ENCODE measurements at regions not wholly inside any gene's neighbourhood (a gene's known extent, or its start where the extent isn't known, plus 50 kb on each side); places are given as distances from the start of the nearest gene placed in this dataset.
"Not testable (repeated sequence)": the region's sequence is repeated elsewhere in the genome, so short reads cannot be mapped to it uniquely, and the experiment has no call there.

GRCh38 chrX:10965174-10965798 is 145.8 kb upstream of the HCCS start:
- no peak for DNase-seq (ENCODE audit: low read depth in 2 of 2)

GRCh38 chrX:10966057-10966456 is 145.1 kb upstream of the HCCS start:
- no peak for DNase-seq (ENCODE audit: low read depth in 2 of 2)

- DNase-seq (ENCODE audit: low read depth in 2 of 2) = no peak
Measured at GRCh38 chrX:10971176-10971575, 140.0 kb upstream of the HCCS start.

GRCh38 chrX:10971759-10972158 is 139.4 kb upstream of the HCCS start:
- DNase-seq (ENCODE audit: low read depth in 2 of 2) = no peak

GRCh38 chrX:10972706-10973105 is 138.4 kb upstream of the HCCS start:
- no peak for DNase-seq (ENCODE audit: low read depth in 2 of 2)

GRCh38 chrX:10974920-10975319 is 136.2 kb upstream of the HCCS start:
- DNase-seq (ENCODE audit: low read depth in 2 of 2) = no peak

- DNase-seq (ENCODE audit: low read depth in 2 of 2) = no peak
Measured at GRCh38 chrX:10979956-10980355, 131.2 kb upstream of the HCCS start.

GRCh38 chrX:10981506-10981905 is 129.6 kb upstream of the HCCS start:
- no peak for DNase-seq (ENCODE audit: low read depth in 2 of 2)

GRCh38 chrX:10983526-10983925 is 127.6 kb upstream of the HCCS start:
- no peak for DNase-seq (ENCODE audit: low read depth in 2 of 2)

GRCh38 chrX:10984213-10984612 is 126.9 kb upstream of the HCCS start:
- no peak for DNase-seq (ENCODE audit: low read depth in 2 of 2)

GRCh38 chrX:10986616-10987015 is 124.5 kb upstream of the HCCS start:
- no peak for DNase-seq (ENCODE audit: low read depth in 2 of 2)

GRCh38 chrX:10988653-10989052 is 122.5 kb upstream of the HCCS start:
- DNase-seq (ENCODE audit: low read depth in 2 of 2) = no peak

- no peak for DNase-seq (ENCODE audit: low read depth in 2 of 2)
Measured at GRCh38 chrX:10989386-10989785, 121.7 kb upstream of the HCCS start.

GRCh38 chrX:10990418-10990817 is 120.7 kb upstream of the HCCS start:
- no peak for DNase-seq (ENCODE audit: low read depth in 2 of 2)

- DNase-seq (ENCODE audit: low read depth in 2 of 2) = no peak
Measured at GRCh38 chrX:10990976-10991375, 120.2 kb upstream of the HCCS start.

- DNase-seq (ENCODE audit: low read depth in 2 of 2) = no peak
Measured at GRCh38 chrX:10992110-10992509, 119.0 kb upstream of the HCCS start.

- DNase-seq (ENCODE audit: low read depth in 2 of 2) = not testable (repeated sequence)
Measured at GRCh38 chrX:11007076-11007475, 104.1 kb upstream of the HCCS start.

- no peak for DNase-seq (ENCODE audit: low read depth in 2 of 2)
Measured at GRCh38 chrX:11010476-11010875, 100.7 kb upstream of the HCCS start.

GRCh38 chrX:11016728-11017127 is 94.4 kb upstream of the HCCS start:
- no peak for DNase-seq (ENCODE audit: low read depth in 2 of 2)

GRCh38 chrX:11022588-11022987 is 88.5 kb upstream of the HCCS start:
- not testable (repeated sequence) for DNase-seq (ENCODE audit: low read depth in 2 of 2)

GRCh38 chrX:11039926-11040325 is 71.2 kb upstream of the HCCS start:
- DNase-seq (ENCODE audit: low read depth in 2 of 2) = no peak

GRCh38 chrX:11040405-11040804 is 70.7 kb upstream of the HCCS start:
- no peak for DNase-seq (ENCODE audit: low read depth in 2 of 2)

- DNase-seq (ENCODE audit: low read depth in 2 of 2) = no peak
Measured at GRCh38 chrX:11040996-11041395, 70.1 kb upstream of the HCCS start.

GRCh38 chrX:11050013-11050412 is 61.1 kb upstream of the HCCS start:
- no peak for DNase-seq (ENCODE audit: low read depth in 2 of 2)

Measured in activated CD4-positive, alpha-beta T cell treated with anti-CD3 and anti-CD28 coated beads for 24 hours (primary cell).